IMR-90 (cell line): ENCODE measurements at regions not wholly inside any gene's neighbourhood (a gene's known extent, or its start where the extent isn't known, plus 50 kb on each side); places are given as distances from the start of the nearest gene placed in this dataset.

Source experiments
- ATAC-seq: fragments of 200-7000 bp; cut with Tn5 transposase; 2 replicates; pipeline ENCODE4 v1.9.1; 2020; ENCODE audit warnings: low read depth, mild to moderate bottlenecking, moderate library complexity
- BruUV-seq: library from RNA; stranded (reverse); fragments of 400-500 nt; replicated peaks from 2 replicates; lab custom pipeline; 2021; lab: Mats Ljungman, UMichigan
- CTCF ChIA-PET: fragments of 300-600 bp; formaldehyde crosslinking; extraction: SDS; loops from one replicate; lab custom pipeline; 2021; ENCODE audit warnings: antibody characterized with exemption; lab: Yijun Ruan, JAX
- POLR2A ChIA-PET: fragments of 300-600 bp; sonication (Branson Sonifier 250); formaldehyde crosslinking; loops from one replicate; lab custom pipeline; 2022; ENCODE audit warnings: antibody characterized with exemption; ENCODE audit not compliant: unreplicated experiment; lab: Charles Lee
- DNase-seq: peaks from one replicate; pipeline ENCODE4 v3.0.0; 2013
- H2AFZ ChIP-seq: replicated peaks from 2 replicates; pipeline ENCODE3; 2013; ENCODE audit warnings: low read length, mild to moderate bottlenecking; ENCODE audit not compliant: poor library complexity
- H2AK5ac ChIP-seq: 2 replicates; pipeline ENCODE4 v1.6.1; 2013; ENCODE audit warnings: low read depth, low read length, inconsistent platforms
- H2AK9ac ChIP-seq: replicated peaks from 2 replicates; pipeline ENCODE3; 2013; ENCODE audit warnings: mild to moderate bottlenecking, low read depth, low read length, moderate library complexity; ENCODE audit not compliant: poor library complexity
- H2BK120ac ChIP-seq: 2 replicates; pipeline ENCODE4 v1.6.1; 2013; ENCODE audit warnings: low read depth, low read length, inconsistent platforms
- H2BK15ac ChIP-seq: 3 replicates; pipeline ENCODE4 v1.6.1; 2013; ENCODE audit warnings: low read depth, low read length, inconsistent platforms
- H2BK20ac ChIP-seq: 2 replicates; pipeline ENCODE4 v1.6.1; 2013; ENCODE audit warnings: low read depth, mild to moderate bottlenecking, inconsistent platforms, low read length, moderate library complexity
- H2BK5ac ChIP-seq: 2 replicates; pipeline ENCODE4 v1.6.1; 2013; ENCODE audit warnings: mild to moderate bottlenecking, low read depth, low read length, inconsistent platforms; ENCODE audit not compliant: poor library complexity, severe bottlenecking
- H3K14ac ChIP-seq: replicated peaks from 2 replicates; pipeline ENCODE4 v1.6.1; 2013; ENCODE audit warnings: low read depth, low read length, inconsistent platforms
- H3K18ac ChIP-seq: 2 replicates; pipeline ENCODE4 v1.6.1; 2013; ENCODE audit warnings: low read depth, low read length, control low read depth
- H3K23ac ChIP-seq: 2 replicates; pipeline ENCODE4 v1.6.1; 2013; ENCODE audit warnings: low read depth, low read length, inconsistent platforms
- H3K27ac ChIP-seq: 2 replicates; pipeline ENCODE4 v1.5.1; 2013; ENCODE audit warnings: mild to moderate bottlenecking, control low read depth, low read length; ENCODE audit not compliant: insufficient read depth
- H3K27me3 ChIP-seq: 2 replicates; pipeline ENCODE4 v1.6.1; 2013; ENCODE audit warnings: low read length; ENCODE audit not compliant: control insufficient read depth, insufficient read depth
- H3K36me3 ChIP-seq: 2 replicates; pipeline ENCODE4 v1.6.1; 2013; ENCODE audit warnings: low read length, mixed read lengths; ENCODE audit not compliant: control insufficient read depth, insufficient read depth
- H3K4ac ChIP-seq: 2 replicates; pipeline ENCODE4 v1.6.1; 2013; ENCODE audit warnings: low read depth, low read length, inconsistent platforms
- H3K4me1 ChIP-seq: 2 replicates; pipeline ENCODE4 v1.6.1; 2013; ENCODE audit warnings: low read length, mixed read lengths; ENCODE audit not compliant: control insufficient read depth, insufficient read depth
- H3K4me2 ChIP-seq: 2 replicates; pipeline ENCODE4 v1.6.1; 2013; ENCODE audit warnings: low read depth, mild to moderate bottlenecking, control low read depth, low read length, moderate library complexity
- H3K4me3 ChIP-seq: 2 replicates; pipeline ENCODE4 v1.5.1; 2013; ENCODE audit warnings: low read depth, mild to moderate bottlenecking, control low read depth, low read length, moderate library complexity; ENCODE audit not compliant: insufficient read depth
- H3K56ac ChIP-seq: 2 replicates; pipeline ENCODE4 v1.6.1; 2013; ENCODE audit warnings: low read length, inconsistent platforms; ENCODE audit not compliant: insufficient read depth; ENCODE audit errors: extremely low read depth
- H3K79me1 ChIP-seq, 2 experiments: 2 replicates each; pipeline ENCODE4 v1.6.1; 2013; ENCODE audit warnings: low read length in 2 of 2, inconsistent platforms in 1 of 2, low read depth in 1 of 2
- H3K9ac ChIP-seq: 2 replicates; pipeline ENCODE4 v1.6.1; 2013; ENCODE audit warnings: low read depth, low read length, control low read depth
- H3K9me1 ChIP-seq: 2 replicates; pipeline ENCODE4 v1.6.1; 2013; ENCODE audit warnings: low read length, inconsistent platforms; ENCODE audit not compliant: insufficient read depth
- H3K9me3 ChIP-seq: 2 replicates; pipeline ENCODE4 v1.6.1; 2013; ENCODE audit warnings: low read length; ENCODE audit not compliant: control insufficient read depth, insufficient read depth
- H4K20me1 ChIP-seq: 2 replicates; pipeline ENCODE4 v1.6.1; 2013; ENCODE audit warnings: low read length, inconsistent platforms; ENCODE audit not compliant: insufficient read depth
- H4K5ac ChIP-seq: 2 replicates; pipeline ENCODE4 v1.6.1; 2013; ENCODE audit warnings: mild to moderate bottlenecking, low read depth, low read length, control low read depth
- H4K8ac ChIP-seq, 2 experiments: 2 replicates each; pipeline ENCODE4 v1.6.1; 2013; ENCODE audit warnings: low read depth in 2 of 2, low read length in 2 of 2, control low read depth in 1 of 2, inconsistent platforms in 1 of 2
- H4K91ac ChIP-seq: 2 replicates; pipeline ENCODE4 v1.6.1; 2013; ENCODE audit warnings: low read depth, low read length, inconsistent platforms; ENCODE audit not compliant: insufficient read depth
- CEBPB ChIP-seq: IDR thresholded peaks from 2 replicates; pipeline ENCODE4 v1.6.1; 2012; ENCODE audit warnings: low read depth, low read length, improper control_type of control experiment
- CHD1 ChIP-seq: IDR thresholded peaks from 2 replicates; pipeline ENCODE4 v1.6.1; 2012; ENCODE audit warnings: low read depth, low read length, improper control_type of control experiment
- ELK1 ChIP-seq: fragments of 150-350 bp; IDR thresholded peaks from 2 replicates; pipeline ENCODE4 v1.6.1; 2016; ENCODE audit warnings: low read depth, mild to moderate bottlenecking, low read length, moderate library complexity, borderline replicate concordance
- FOS ChIP-seq: fragments of 150-350 bp; IDR thresholded peaks from 2 replicates; pipeline ENCODE4 v1.6.1; 2016; ENCODE audit warnings: low read depth, low read length
- MAFK ChIP-seq: IDR thresholded peaks from 2 replicates; pipeline ENCODE4 v1.6.1; 2012; ENCODE audit warnings: low read depth, low read length, improper control_type of control experiment
- MAZ ChIP-seq: IDR thresholded peaks from 2 replicates; pipeline ENCODE4 v1.6.1; 2012; ENCODE audit warnings: low read depth, mild to moderate bottlenecking, low read length, improper control_type of control experiment, moderate library complexity, borderline replicate concordance
- MXI1 ChIP-seq: IDR thresholded peaks from 2 replicates; pipeline ENCODE4 v1.6.1; 2012; ENCODE audit warnings: low read depth, mild to moderate bottlenecking, low read length, moderate library complexity, borderline replicate concordance
- NFE2L2 ChIP-seq: fragments of 150-350 bp; IDR thresholded peaks from 2 replicates; pipeline ENCODE4 v1.6.1; 2016; ENCODE audit warnings: low read depth, mild to moderate bottlenecking, low read length
- POLR2A ChIP-seq: IDR thresholded peaks from 2 replicates; pipeline ENCODE4 v1.6.1; 2012; ENCODE audit warnings: mild to moderate bottlenecking, low read depth, low read length
- RAD21 ChIP-seq: IDR thresholded peaks from 2 replicates; pipeline ENCODE4 v1.6.1; 2012; ENCODE audit warnings: low read length, improper control_type of control experiment
- RCOR1 ChIP-seq: IDR thresholded peaks from 2 replicates; pipeline ENCODE4 v1.6.1; 2012; ENCODE audit warnings: mild to moderate bottlenecking, low read length, improper control_type of control experiment; ENCODE audit not compliant: insufficient replicate concordance
- RFX5 ChIP-seq: IDR thresholded peaks from 2 replicates; pipeline ENCODE4 v1.8.0; 2012; ENCODE audit warnings: low read depth, mild to moderate bottlenecking, low read length, moderate library complexity
- USF2 ChIP-seq: fragments of 150-350 bp; IDR thresholded peaks from 2 replicates; pipeline ENCODE4 v1.6.1; 2017; ENCODE audit warnings: mild to moderate bottlenecking, antibody characterized with exemption, low read length, low read depth
- WGBS, 2 experiments: methylation state at CpG; one replicate each; pipeline versions ENCODE4 v1.1.5 to v1.1.7; 2013; ENCODE audit warnings: missing lambda C conversion rate in 2 of 2; ENCODE audit not compliant: insufficient read length in 1 of 2; ENCODE audit errors: extremely low coverage in 2 of 2; 5-methylcytosine and 5-hydroxymethylcytosine counted together
- dilution Hi-C: fragments of 300-500 bp; cut with HindIII; formaldehyde crosslinking; loops from one replicate; pipeline ENCODE4 v1.14.3; 2018; ENCODE audit warnings: low sequenced_read_pairs; ENCODE audit not compliant: unreplicated experiment
- in situ Hi-C: fragments of 300-500 bp; cut with MboI; formaldehyde crosslinking; loops from 3 replicates; pipeline ENCODE4 v1.14.3; 2019; ENCODE audit warnings: low sequenced_read_pairs, inconsistent platforms, mixed read lengths
- intact Hi-C: fragments of 100-400 bp; cut with micrococcal nuclease; formaldehyde crosslinking; loops from 2 replicates; pipeline ENCODE4 v1.10.0; 2022
- TF ChIP-seq, protein P1 (sequence below): conservative IDR thresholded peaks from 2 replicates; pipeline ENCODE4 v1.5.1; 2012; ENCODE audit warnings: mild to moderate bottlenecking, low read depth, low read length, improper control_type of control experiment

GRCh38 chr6:760982-761955 lies 68.3 kb upstream of the EXOC2 start:
- Histone ChIP-seq H3K56ac (no peak overlapping the region), H2AK9ac (no peak overlapping the region), H2BK20ac (no peak overlapping the region), H2BK5ac (no peak overlapping the region), H3K23ac (no peak overlapping the region), H3K27me3 (peaks cover 15% of the 10 kb centered on the region), H3K14ac (no peak overlapping the region), H2BK120ac (no peak overlapping the region), H3K18ac (no peak overlapping the region), H3K4me1 (no peaks in the 10 kb centered on the region), H3K36me3 (no peaks in the 10 kb centered on the region), H3K27ac (no peak overlapping the region), H4K20me1 (no peaks in the 10 kb centered on the region), H3K9ac (no peak overlapping the region), H4K5ac (no peak overlapping the region), H3K4me2 (no peak overlapping the region), H3K4me3 (no peak overlapping the region), H2BK15ac (no peak overlapping the region), H2AK5ac (no peak overlapping the region), H4K91ac (no peak overlapping the region), H3K4ac (no peak overlapping the region), H3K9me3 (0 out of 2 replicates have a peak, but pooled peaks cover 1% of the 10 kb centered on the region), H3K9me1 (no peaks in the 10 kb centered on the region), H3K79me1 (no peaks in the 10 kb centered on the region), H2AFZ (no peak overlapping the region), H4K8ac (no peak overlapping the region)
- WGBS, 2 experiments: 91% methylated on average over 11 of the region's 48 CpGs; no CpG with 5 or more reads in 1 of the 2 experiments
- TF ChIP-seq, protein P1, sequence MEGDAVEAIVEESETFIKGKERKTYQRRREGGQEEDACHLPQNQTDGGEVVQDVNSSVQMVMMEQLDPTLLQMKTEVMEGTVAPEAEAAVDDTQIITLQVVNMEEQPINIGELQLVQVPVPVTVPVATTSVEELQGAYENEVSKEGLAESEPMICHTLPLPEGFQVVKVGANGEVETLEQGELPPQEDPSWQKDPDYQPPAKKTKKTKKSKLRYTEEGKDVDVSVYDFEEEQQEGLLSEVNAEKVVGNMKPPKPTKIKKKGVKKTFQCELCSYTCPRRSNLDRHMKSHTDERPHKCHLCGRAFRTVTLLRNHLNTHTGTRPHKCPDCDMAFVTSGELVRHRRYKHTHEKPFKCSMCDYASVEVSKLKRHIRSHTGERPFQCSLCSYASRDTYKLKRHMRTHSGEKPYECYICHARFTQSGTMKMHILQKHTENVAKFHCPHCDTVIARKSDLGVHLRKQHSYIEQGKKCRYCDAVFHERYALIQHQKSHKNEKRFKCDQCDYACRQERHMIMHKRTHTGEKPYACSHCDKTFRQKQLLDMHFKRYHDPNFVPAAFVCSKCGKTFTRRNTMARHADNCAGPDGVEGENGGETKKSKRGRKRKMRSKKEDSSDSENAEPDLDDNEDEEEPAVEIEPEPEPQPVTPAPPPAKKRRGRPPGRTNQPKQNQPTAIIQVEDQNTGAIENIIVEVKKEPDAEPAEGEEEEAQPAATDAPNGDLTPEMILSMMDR: no peak
- TF ChIP-seq MAZ (no peak), MAFK (no peak), CHD1 (no peak), RFX5 (no peak), NFE2L2 (no peak), POLR2A (no peak), USF2 (no peak), FOS (no peak), RCOR1 (no peak), MXI1 (no peak), CEBPB (no peak), ELK1 (no peak), RAD21 (no peak)
- POLR2A ChIA-PET: no interaction called here
- ATAC-seq: no peak
- CTCF ChIA-PET: no interaction called here
- in situ Hi-C loops (no loop called here), intact Hi-C loops (no loop called here), dilution Hi-C loops (no loop called here)
- DNase-seq: no peak
- BruUV-seq: no TSS peak
